GM12878 (cell line): ENCODE measurements at regions not wholly inside any gene's neighbourhood (a gene's known extent, or its start where the extent isn't known, plus 50 kb on each side); places are given as distances from the start of the nearest gene placed in this dataset.

Experiments used
- ATAC-seq: fragments of 200-7000 bp; cut with Tn5 transposase; 3 replicates; pipeline ENCODE4 v1.9.1; 2020; ENCODE audit warnings: mild to moderate bottlenecking, moderate library complexity
- BruUV-seq: library from RNA; stranded (reverse); fragments of 400-500 nt; replicated peaks from 2 replicates; lab custom pipeline; 2021; lab: Mats Ljungman, UMichigan
- CTCF ChIA-PET: fragments of 300-600 bp; sonication (Branson Sonifier 250); formaldehyde crosslinking; extraction: SDS; loops from one replicate; lab custom pipeline; 2021; ENCODE audit warnings: inconsistent platforms; lab: Yijun Ruan, JAX
- POLR2A ChIA-PET: fragments of 350-600 bp; formaldehyde crosslinking; extraction: SDS; loops from one replicate; lab custom pipeline; 2021; ENCODE audit warnings: inconsistent platforms; lab: Charles Lee
- RAD21 ChIA-PET: fragments of 300-600 bp; sonication (Branson Sonifier 250); formaldehyde crosslinking; loops from one replicate; lab custom pipeline; 2023; ENCODE audit warnings: antibody characterized with exemption; ENCODE audit not compliant: unreplicated experiment; lab: Charles Lee
- SMC1A ChIA-PET: fragments of 300-600 bp; sonication (Branson Sonifier 250); formaldehyde crosslinking; loops from one replicate; lab custom pipeline; 2023; ENCODE audit not compliant: unreplicated experiment, uncharacterized antibody; lab: Charles Lee
- DNase-seq: peaks from one replicate; pipeline ENCODE4 v3.0.0-alpha.2; 2011; ENCODE audit warnings: low read depth, low spot score
- FAIRE-seq: peaks from 3 replicates; lab custom pipeline; 2011; peaks lifted over from hg19 to GRCh38; lab: Jason Lieb, UNC
- H2AFZ ChIP-seq: 2 replicates; pipeline ENCODE4 v1.6.0; 2011; ENCODE audit warnings: low read depth, low read length, control low read depth; ENCODE audit not compliant: control insufficient read depth
- H3K27ac ChIP-seq: 2 replicates; pipeline ENCODE4 v1.5.1; 2011; ENCODE audit warnings: control low read depth; ENCODE audit not compliant: control insufficient read depth, insufficient read depth
- H3K27me3 ChIP-seq, 2 experiments: replicated peaks in 1 of 2; 2 replicates each; pipeline versions ENCODE4 v1.6.0 to v1.6.1; 2011; ENCODE audit warnings: low read length in 1 of 2; ENCODE audit not compliant: control insufficient read depth in 2 of 2, insufficient read depth in 2 of 2
- H3K36me3 ChIP-seq, 2 experiments: 2 replicates each; pipeline ENCODE4 v1.5.1; 2011; ENCODE audit warnings: low read length in 1 of 2; ENCODE audit not compliant: control insufficient read depth in 2 of 2, insufficient read depth in 2 of 2
- H3K4me1 ChIP-seq: 2 replicates; pipeline ENCODE4 v1.6.1; 2011; ENCODE audit warnings: mild to moderate bottlenecking, low read length, moderate library complexity, mixed read lengths; ENCODE audit not compliant: control insufficient read depth, insufficient read depth
- H3K4me2 ChIP-seq: 2 replicates; pipeline ENCODE4 v1.6.0; 2011; ENCODE audit warnings: control low read depth; ENCODE audit not compliant: control insufficient read depth, insufficient read depth
- H3K4me3 ChIP-seq: fragments of 200-600 bp; sonication (generic); 2 replicates; pipeline ENCODE4 v1.5.1; 2016
- H3K79me2 ChIP-seq: 2 replicates; pipeline ENCODE4 v1.6.0; 2011; ENCODE audit warnings: low read length; ENCODE audit not compliant: control insufficient read depth, insufficient read depth
- H3K9ac ChIP-seq: 2 replicates; pipeline ENCODE4 v1.8.0; 2011; ENCODE audit warnings: low read length, control low read depth, mixed read lengths; ENCODE audit not compliant: control insufficient read depth, insufficient read depth
- H3K9me3 ChIP-seq: replicated peaks from 3 replicates; pipeline ENCODE4 v1.5.1; 2011; ENCODE audit warnings: mild to moderate bottlenecking, low read length; ENCODE audit not compliant: control insufficient read depth, insufficient read depth
- H4K20me1 ChIP-seq: 2 replicates; pipeline ENCODE4 v1.6.0; 2011; ENCODE audit not compliant: control insufficient read depth, insufficient read depth
- ASH2L ChIP-seq: fragments of 300-600, 200-600 bp; sonication (generic); IDR thresholded peaks from 2 replicates; pipeline ENCODE4 v1.6.1; 2017; ENCODE audit warnings: low read depth, mild to moderate bottlenecking, borderline replicate concordance
- BMI1 ChIP-seq: fragments of 450-650 bp; IDR thresholded peaks from 2 replicates; pipeline ENCODE4 v1.6.1; 2016; ENCODE audit warnings: mild to moderate bottlenecking, moderate library complexity, borderline replicate concordance
- CHD2 ChIP-seq: IDR thresholded peaks from 2 replicates; pipeline ENCODE4 v1.6.1; 2011; ENCODE audit warnings: low read depth, low read length, improper control_type of control experiment, borderline replicate concordance
- CHD4 ChIP-seq: fragments of 200-600 bp; sonication (generic); IDR thresholded peaks from 2 replicates; pipeline ENCODE4 v1.6.1; 2016; ENCODE audit warnings: mild to moderate bottlenecking
- CTCF ChIP-seq, 3 experiments: IDR thresholded peaks in 2 of 3; conservative IDR thresholded peaks in 1 of 3; 2 replicates each; pipeline ENCODE4 v1.5.1; 2011; ENCODE audit warnings: low read depth in 3 of 3, low read length in 3 of 3, mild to moderate bottlenecking in 3 of 3, control low read depth in 2 of 3, moderate library complexity in 2 of 3, inconsistent platforms in 1 of 3, mixed read lengths in 1 of 3; ENCODE audit not compliant: control insufficient read depth in 2 of 3, insufficient read depth in 1 of 3; ENCODE audit errors: extremely low read depth in 1 of 3
- HDAC6 ChIP-seq: fragments of 200-600 bp; sonication (generic); IDR thresholded peaks from one replicate; pipeline ENCODE4 v1.8.0; 2017; ENCODE audit warnings: antibody characterized with exemption; ENCODE audit not compliant: unreplicated experiment
- MYB ChIP-seq: fragments of 150-350 bp; IDR thresholded peaks from 2 replicates; pipeline ENCODE4 v1.6.1; 2014; ENCODE audit warnings: mild to moderate bottlenecking, low read depth, low read length, borderline replicate concordance
- NFIC ChIP-seq: IDR thresholded peaks from 2 replicates; pipeline ENCODE4 v1.6.1; 2012; ENCODE audit warnings: low read depth, mild to moderate bottlenecking, inconsistent platforms, low read length, moderate library complexity
- NR2C2 ChIP-seq: IDR thresholded peaks from 2 replicates; pipeline ENCODE4 v1.6.1; 2011; ENCODE audit warnings: borderline replicate concordance, low read depth; ENCODE audit not compliant: control insufficient read depth, insufficient read length
- RELA ChIP-seq: fragments of 450-650 bp; IDR thresholded peaks from 2 replicates; pipeline ENCODE4 v1.8.0; 2014; ENCODE audit warnings: borderline replicate concordance; ENCODE audit not compliant: partially characterized antibody
- RELB ChIP-seq: fragments of 450-650 bp; IDR thresholded peaks from 2 replicates; pipeline ENCODE4 v1.6.1; 2017; ENCODE audit warnings: low read depth, mild to moderate bottlenecking, moderate library complexity
- REST ChIP-seq: IDR thresholded peaks from 2 replicates; pipeline ENCODE4 v1.6.1; 2012; ENCODE audit warnings: mild to moderate bottlenecking, low read depth, low read length
- SP1 ChIP-seq: IDR thresholded peaks from one replicate; pipeline ENCODE4 v1.6.1; 2011; ENCODE audit warnings: low read depth, low read length
- ZNF217 ChIP-seq: fragments of 450-650 bp; IDR thresholded peaks from 2 replicates; pipeline ENCODE4 v1.6.1; 2017; ENCODE audit warnings: antibody characterized with exemption, mild to moderate bottlenecking
- WGBS: methylation state at CpG from one replicate; pipeline ENCODE4 v1.1.6; 2016; ENCODE audit warnings: low lambda C conversion rate; ENCODE audit not compliant: insufficient replicate concordance, insufficient coverage; ENCODE audit errors: missing lambda C conversion rate; 5-methylcytosine and 5-hydroxymethylcytosine counted together
- in situ Hi-C: fragments of 300-500 bp; cut with MboI; formaldehyde crosslinking; loops from 9 replicates; pipeline ENCODE4 v1.14.3; 2018; ENCODE audit warnings: mixed read lengths
- intact Hi-C: fragments of 100-400 bp; cut with micrococcal nuclease; formaldehyde crosslinking; loops from one replicate; pipeline ENCODE4 v1.14.2; 2022; ENCODE audit not compliant: unreplicated experiment
- TF ChIP-seq, protein P1 (sequence below): IDR thresholded peaks from 2 replicates; pipeline ENCODE4 v1.6.1; 2012; ENCODE audit warnings: low read depth, low read length, improper control_type of control experiment
- TF ChIP-seq, protein P2 (sequence below): IDR thresholded peaks from 2 replicates; pipeline ENCODE4 v1.6.1; 2012; ENCODE audit warnings: low read depth, low read length, improper control_type of control experiment

DNA sequence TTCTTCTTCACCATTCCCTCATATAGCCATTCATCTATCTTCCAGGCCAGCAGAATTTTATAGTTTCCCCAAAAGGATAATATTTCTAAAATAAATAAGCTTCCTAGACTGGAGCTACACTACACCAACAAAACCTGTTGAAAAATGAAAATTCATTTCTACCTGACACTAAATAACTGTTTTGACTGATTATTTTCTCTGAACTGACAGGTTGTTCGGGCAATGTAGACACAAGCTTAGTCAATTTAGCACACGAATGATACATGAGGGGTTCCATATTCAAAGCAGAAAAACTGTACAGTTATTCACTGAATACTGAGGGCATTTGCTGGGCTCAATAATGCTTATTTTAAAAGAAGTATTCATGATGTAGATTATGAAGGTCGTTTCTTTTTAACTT lies 589.7 kb downstream of the LIG4 start:
- TF ChIP-seq REST: no peak
- TF ChIP-seq RELB: no peak
- no peak for TF ChIP-seq CHD4
- TF ChIP-seq NFIC: no peak
- no peak for TF ChIP-seq SP1
- no peak for TF ChIP-seq MYB
- no peak for TF ChIP-seq CTCF (IDR thresholded peaks at IDR 0.05 in 2 of 3, conservative IDR thresholded peaks at IDR 0.05 in 1 of 3; ENCODE audit: control insufficient read depth in 2 of 3, extremely low read depth in 1 of 3, insufficient read depth in 1 of 3, low read depth in 3 of 3, low read length in 3 of 3)
- TF ChIP-seq ASH2L: no peak
- no peak for TF ChIP-seq BMI1
- TF ChIP-seq HDAC6: no peak
- TF ChIP-seq NR2C2: no peak
- TF ChIP-seq RELA: no peak
- TF ChIP-seq, protein P1, sequence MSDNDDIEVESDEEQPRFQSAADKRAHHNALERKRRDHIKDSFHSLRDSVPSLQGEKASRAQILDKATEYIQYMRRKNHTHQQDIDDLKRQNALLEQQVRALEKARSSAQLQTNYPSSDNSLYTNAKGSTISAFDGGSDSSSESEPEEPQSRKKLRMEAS: no peak
- TF ChIP-seq, protein P2, sequence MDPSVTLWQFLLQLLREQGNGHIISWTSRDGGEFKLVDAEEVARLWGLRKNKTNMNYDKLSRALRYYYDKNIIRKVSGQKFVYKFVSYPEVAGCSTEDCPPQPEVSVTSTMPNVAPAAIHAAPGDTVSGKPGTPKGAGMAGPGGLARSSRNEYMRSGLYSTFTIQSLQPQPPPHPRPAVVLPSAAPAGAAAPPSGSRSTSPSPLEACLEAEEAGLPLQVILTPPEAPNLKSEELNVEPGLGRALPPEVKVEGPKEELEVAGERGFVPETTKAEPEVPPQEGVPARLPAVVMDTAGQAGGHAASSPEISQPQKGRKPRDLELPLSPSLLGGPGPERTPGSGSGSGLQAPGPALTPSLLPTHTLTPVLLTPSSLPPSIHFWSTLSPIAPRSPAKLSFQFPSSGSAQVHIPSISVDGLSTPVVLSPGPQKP: no peak
- TF ChIP-seq CHD2: no peak
- TF ChIP-seq ZNF217: no peak
- ChIA-PET SMC1A (no interaction called here), RAD21 (no interaction called here), CTCF (no interaction called here), POLR2A (no interaction called here)
- no peaks in the 10 kb centered on the region for H4K20me1 ChIP-seq
- no peaks in the 10 kb centered on the region for H3K36me3 ChIP-seq
- WGBS: 0% methylated on average over 3 of the region's 3 CpGs
- BruUV-seq: no TSS peak
- intact Hi-C loops (no loop called here), in situ Hi-C loops (no loop called here)
- H3K9me3 ChIP-seq: no peaks in the 10 kb centered on the region
- no peak overlapping the region for H3K9ac ChIP-seq
- no peaks in the 10 kb centered on the region for H3K79me2 ChIP-seq
- no peak overlapping the region for H3K4me3 ChIP-seq
- H3K27ac ChIP-seq: no peak overlapping the region
- H2AFZ ChIP-seq: no peak overlapping the region
- no peaks in the 10 kb centered on the region for H3K4me1 ChIP-seq
- no peak for ATAC-seq
- FAIRE-seq: no peak
- no peak overlapping the region for H3K4me2 ChIP-seq
- no peaks in the 10 kb centered on the region for H3K27me3 ChIP-seq
- DNase-seq: no peak
